HG02571 (cell line): ENCODE measurements at regions not wholly inside any gene's neighbourhood (a gene's known extent, or its start where the extent isn't known, plus 50 kb on each side); places are given as distances from the start of the nearest gene placed in this dataset.

ENCODE experiments used
- ATAC-seq: cut with Tn5 transposase; IDR thresholded peaks from one replicate; pipeline ENCODE4 v1.9.1; 2021; ENCODE audit warnings: mild to moderate bottlenecking, moderate library complexity; ENCODE audit not compliant: unreplicated experiment

DNA sequence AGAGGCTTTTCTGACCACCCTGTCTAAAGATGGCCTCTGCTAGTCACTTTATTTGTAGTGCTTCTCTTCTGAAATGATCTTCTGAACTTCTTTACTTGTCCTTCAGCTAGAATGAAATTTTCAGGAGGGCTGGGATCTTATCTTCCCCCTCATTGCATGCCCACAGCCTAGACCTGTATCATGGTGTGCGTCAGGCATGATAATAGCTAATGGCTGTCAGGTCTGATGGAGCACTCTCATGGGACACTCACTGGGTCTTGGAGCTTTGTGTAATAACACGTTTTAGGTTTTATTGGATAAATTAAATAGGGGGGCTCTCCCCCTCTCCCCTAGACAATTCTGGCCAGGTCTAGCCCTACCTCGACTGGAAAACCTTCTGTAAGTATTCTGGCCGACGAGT, 97.1 kb upstream of the NRXN3 start:
- no peak for ATAC-seq

DNA sequence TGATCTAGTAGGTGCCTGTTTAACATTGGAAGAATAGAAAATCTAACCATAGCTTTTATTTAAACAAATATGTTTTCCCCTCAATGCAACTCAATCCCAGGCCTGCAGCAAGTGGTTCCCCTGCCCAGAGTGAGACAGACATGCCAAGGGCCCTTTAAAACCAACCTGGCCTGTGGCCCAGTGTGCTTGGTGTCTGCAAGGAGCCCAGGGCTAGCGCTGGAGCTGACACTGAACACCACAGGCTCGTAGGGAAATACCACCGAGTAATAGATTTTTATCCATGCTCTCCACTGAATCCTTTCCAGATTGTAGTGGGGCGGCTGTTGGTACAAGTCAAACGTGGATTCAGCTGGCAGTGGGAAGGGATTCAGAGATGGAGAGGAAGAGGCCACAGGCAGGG, 95.6 kb upstream of the NRXN3 start:
- ATAC-seq, result no peak

DNA sequence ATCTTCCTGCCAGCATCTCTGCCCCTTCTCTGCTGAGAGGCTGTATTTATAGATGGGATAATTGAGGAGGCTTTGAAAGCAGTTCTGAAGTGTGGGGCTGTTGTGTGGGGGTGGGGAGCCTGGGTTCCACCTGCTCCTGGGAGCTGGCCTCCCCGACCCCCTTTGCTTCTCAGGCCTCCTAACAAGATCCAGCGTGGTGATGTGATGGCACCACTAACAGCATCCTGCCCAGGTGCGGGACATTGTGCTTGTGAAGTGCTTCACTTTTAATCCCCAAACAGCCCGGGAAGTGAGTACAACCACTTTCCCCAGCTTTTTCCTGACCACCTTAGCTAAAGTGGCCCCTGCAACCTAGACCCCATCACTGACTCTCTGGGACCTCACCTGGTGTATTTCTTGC, 95.1 kb upstream of the NRXN3 start:
- ATAC-seq, result no peak

DNA sequence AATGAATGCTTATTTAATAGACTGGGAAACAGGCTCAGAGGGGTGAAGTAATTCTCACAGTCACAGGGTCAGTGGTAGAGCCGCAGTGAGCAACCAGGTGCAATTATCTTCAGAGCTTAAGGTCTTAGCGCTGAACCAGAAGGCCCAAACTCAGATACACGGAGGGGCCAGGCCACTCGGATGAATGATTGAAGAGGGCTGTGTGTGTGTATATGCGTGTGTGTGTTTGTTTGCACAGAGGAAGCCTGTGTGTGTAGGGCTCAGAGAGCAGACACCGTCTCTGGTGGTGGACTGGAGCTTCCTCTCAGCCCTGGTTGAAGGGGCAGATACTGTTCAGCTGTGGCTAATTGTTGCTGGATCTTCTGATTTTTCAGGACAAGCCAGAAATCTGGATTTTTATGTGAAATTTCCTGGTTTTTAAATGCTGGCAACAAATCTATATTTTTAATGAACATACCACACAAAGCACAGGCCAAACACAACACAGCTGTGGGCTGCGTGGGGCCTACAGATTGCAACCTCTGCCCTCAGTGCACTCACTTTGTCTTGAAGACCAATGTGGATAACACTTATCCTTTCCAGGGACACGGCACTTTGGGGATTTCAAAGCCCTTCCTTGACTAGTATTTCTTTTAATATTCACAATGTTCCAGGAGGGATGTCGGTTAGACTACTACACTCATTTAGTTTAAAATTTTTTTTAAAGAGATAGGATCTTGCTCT, 94.5 kb upstream of the NRXN3 start:
- ATAC-seq, result no peak

DNA sequence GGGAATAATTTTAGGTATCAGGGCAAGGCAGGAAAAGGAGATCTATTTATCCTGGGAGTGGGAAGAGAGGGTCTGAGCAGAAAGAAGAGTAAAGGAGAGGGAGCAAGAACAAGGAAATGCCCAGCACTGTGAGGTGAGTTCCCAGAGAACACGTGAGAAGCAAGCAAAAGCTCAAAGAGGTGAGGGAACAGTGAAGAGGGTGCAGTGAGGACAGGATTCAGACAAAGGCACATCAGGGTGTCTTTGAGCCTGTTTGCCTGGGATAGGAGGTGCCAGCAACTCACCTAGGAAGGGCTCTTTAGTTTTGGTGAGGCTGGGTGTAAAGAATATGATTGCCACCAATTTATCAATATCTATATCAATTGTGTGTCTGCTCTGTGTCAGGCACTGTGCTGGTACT, 88.9 kb upstream of the NRXN3 start:
- no peak for ATAC-seq

DNA sequence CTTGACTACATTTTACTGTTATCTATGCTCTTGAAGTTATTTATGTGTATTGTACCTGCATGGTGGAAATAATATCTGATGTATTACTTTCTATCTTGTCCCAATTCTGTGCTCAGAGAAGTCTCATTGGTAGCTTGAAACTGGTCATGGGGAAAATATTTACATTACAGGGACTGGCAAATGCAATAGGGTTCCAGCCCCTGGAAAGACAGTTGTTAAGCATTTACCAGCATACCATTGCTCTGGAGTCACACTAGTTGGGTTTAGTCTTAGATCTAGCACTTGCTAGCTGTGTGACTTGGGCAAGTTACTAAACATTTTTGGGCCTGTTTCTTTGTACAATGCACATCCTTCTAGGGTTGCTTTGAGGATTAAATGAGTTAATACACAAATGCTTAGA, 86.3 kb upstream of the NRXN3 start:
- no peak for ATAC-seq

DNA sequence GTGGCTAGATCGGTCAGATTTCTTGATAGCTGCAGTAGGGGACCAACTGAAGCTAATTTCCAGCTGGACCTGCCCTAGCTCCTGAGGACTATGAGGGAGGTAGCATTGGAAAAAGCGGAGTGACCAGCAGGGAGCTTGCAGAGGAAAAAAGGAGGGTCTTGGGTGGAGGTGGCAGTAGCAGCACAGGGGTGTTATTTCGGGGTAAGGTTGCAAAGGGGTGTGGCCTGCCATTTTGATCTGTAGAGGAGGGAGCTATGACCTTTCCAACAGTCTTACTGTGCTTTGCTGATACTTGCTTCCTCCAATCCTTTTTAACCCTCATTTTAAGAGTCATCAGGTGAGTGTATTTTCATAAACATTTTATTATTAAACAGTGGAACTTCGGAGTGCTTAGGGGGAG, 83.8 kb upstream of the NRXN3 start:
- ATAC-seq, result no peak

DNA sequence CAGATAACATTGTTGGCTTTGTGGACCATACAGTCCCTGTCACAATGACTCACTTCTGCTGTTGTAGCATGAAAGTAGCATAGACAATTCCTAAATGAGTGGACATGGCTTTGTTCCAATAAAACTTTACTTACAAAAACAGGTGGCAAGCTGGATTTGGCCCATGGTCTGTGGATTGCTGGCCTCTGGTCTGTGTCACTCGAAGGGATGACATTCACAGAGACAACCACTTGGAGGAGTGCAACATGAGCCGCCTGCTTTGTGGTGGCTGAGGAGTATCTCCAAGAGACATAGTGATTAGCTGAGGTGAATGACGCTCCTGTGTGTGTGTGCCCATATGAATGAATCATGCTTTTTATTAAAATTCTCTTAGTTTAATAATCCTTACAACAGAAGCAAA, 81.3 kb upstream of the NRXN3 start:
- no peak for ATAC-seq

DNA sequence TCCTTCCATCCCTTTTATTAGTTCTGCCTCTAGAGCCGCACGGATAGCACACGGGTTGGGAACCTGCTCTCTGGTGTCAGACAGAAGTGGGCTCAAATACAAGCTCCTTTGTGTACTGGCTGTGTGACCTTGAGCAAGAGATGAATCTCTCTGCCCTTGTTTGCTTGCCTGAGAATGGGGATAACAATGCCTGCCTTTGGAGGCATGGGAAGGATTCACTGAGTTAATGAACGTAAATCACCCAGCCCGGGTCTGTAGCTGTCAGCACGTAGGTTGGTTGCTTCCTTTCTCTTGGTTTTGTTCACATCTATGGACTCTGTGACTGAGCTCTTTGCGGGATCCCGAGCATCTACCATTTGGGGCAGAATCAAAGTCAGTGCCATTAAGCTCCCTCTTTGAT, 79.3 kb upstream of the NRXN3 start:
- ATAC-seq, result no peak

DNA sequence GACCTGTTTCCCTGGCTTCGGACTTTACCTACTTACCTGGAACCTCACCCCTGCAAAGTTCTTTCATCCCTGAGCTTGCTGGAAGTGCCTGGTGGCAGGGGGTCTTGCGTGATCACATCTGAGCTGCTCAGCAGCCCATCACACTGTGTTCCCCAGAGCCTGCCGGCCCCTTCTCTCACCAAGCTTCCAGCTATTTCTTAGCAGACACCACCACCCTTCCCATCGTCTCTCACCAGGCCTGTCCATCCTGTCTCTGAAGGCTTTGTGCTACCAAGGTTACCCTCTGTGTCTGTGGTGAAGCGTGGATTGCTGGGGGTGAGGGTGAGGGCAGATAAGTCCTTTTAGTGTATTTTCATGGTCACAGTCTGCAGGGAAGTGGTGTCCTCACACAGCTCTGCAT, 78.8 kb upstream of the NRXN3 start:
- no peak for ATAC-seq

DNA sequence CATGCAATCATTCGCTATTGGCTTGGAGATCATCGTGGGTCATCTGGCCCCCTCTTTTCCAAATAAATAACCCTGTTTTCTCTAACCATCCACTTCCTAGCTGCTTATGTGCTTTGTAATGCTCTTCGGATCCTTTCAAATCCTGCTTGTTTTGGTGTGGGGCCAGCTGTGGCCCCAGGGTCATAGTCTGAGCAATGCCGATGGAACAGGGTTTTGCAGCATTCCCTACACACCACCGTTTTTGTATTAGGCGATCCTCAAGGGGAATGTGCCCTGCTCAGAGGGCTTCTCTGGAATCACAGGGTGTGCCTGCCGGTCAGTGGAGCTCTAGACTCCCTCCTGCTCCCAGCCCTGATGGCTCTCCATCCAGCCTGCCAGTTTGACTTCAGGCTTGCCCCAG, 78.1 kb upstream of the NRXN3 start:
- ATAC-seq, result no peak

DNA sequence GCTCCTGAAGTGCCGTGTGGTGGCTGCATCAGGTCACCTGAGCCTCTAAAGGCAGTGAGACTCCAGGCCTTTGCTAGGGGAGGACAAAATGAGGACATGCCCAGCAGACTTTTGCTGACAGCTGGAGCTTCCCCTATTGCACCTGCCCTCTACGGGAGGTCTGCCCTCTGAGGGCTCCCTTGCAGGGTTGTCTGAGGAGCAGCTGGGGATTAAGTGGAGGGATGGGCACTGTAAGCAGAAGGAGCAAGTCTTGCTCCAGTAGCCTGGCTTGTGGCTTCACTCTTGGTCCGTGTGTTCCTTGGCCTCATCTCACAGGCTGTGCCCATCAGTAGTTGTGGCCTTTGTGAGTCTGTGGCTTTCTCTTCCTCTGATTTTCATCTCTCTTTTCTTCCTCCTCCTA, 66.9 kb upstream of the NRXN3 start:
- no peak for ATAC-seq

DNA sequence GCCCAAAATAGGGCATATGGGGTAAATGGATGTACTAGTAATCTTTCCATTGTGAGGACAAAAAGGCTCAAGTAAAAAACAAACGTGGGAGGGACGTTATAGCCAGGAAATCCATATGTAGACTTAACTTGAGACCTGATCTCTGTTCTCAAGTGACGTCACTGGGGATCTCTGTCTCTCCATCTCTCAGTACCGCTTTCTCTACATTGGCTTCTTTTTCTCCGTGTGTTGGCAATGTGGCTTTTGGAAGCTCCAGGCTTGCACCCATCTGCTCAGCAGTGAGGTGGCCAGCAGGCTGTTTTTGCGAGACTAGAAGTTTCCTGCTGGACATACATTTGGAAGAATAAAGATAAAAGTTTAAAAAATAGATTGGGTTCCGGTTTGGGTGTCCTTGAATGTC, 66.0 kb upstream of the NRXN3 start:
- ATAC-seq, result no peak

DNA sequence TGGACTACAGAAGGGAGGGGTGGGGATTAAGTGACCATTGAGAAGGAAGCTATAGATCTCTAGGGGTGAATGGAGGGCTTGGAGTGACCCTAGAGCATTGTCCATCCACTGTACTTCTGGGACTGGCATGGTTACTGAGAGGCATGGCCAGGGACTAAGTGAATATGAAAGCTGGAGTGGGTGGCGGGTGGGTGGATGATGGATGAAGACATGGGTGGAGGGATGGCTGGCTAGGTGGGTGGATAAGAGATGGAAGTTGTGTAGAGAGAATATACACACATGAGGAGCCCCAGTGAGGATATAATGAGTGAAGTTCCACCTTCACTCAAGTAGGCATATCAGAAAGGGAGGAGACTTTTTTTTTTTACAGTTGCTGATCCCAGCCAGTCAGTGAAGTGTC, 65.5 kb upstream of the NRXN3 start:
- ATAC-seq, result no peak

DNA sequence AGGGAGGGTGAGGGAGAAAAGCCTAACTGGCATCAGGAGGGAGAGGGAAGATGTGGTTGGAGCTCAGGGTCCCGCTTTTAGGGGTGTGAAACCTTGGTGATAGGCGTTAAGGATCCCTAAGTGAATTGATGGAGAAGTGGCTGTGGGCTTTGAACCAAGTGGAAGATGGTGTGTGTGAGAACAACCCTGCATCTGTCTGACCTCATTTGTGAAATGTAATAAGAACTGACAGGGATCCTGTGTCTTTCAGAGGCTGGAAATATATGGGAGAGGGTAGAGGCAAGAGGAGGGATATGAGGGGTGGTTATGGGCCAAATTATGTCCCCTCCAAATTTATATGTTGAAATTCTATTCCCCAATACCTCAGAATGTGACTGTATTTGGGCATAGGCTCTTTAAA, 63.8 kb upstream of the NRXN3 start:
- ATAC-seq, result no peak

DNA sequence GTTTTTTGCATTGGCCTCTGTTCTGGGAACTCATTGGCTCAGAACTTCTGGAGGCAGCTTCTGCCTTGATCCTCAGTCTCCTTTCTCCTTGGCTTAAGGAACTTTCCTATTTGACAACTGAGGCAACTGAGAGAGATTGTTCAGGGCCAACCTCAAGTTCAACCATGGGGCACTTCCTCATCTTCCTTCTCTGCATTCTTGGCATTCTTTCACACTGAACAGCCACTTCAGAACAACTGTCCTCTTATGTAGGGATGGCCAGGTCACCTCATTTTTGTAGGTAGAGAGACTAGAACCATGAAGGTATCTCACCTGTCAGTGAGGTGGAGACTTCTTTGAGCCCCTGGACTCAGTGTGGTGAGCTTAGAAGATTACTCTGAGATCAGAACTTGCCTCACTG, 63.0 kb upstream of the NRXN3 start:
- no peak for ATAC-seq

DNA sequence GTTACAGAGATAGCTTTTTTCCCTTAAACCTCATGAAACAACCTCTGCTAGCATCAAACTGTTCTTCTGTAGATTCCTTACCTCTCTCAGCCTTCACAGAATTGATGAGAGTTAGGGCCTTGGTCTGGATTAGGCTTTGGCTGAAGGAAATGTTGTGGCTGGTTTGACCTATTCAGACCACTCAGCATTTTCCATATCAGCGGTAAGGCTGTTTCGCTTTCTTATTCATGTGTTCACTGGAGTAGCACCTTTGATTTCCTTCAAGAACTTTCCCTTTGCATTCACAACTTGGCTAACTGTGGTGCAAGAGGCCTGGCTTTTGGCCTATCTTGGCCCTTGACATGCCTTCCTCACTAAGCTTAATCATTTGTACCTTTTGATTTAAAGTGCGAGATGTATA, 50.7 kb upstream of the NRXN3 start:
- ATAC-seq, result no peak
